HG02840 (cell line): ENCODE measurements at regions not wholly inside any gene's neighbourhood (a gene's known extent, or its start where the extent isn't known, plus 50 kb on each side); places are given as distances from the start of the nearest gene placed in this dataset.

Experiments used
- ATAC-seq: cut with Tn5 transposase; IDR thresholded peaks from one replicate; pipeline ENCODE4 v1.9.1; 2021; ENCODE audit warnings: mild to moderate bottlenecking, moderate library complexity, moderate number of reproducible peaks; ENCODE audit not compliant: unreplicated experiment, low FRiP score

DNA sequence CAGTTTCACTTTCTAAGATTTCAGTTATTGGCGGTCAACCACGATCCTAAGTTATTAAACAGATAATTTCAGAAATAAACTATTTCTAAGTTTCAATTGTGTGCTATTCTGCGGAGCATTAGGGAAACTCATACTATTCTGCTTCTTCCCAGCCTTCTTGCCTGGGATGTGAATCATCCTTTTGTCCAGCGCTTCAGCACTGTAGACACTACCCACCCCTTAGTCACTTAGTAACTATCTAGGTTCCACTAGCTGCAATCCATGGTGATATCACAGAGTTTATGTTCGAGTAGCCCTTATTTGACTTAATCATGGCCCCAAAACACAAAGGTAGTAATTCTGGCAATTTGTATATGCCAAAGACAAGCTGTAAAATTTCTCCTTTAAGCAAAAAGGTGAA is 279.9 kb upstream of the ADAMTS5 start:
- ATAC-seq, result no peak

GRCh38 chr21:27244776-27245175 is 277.9 kb upstream of the ADAMTS5 start:
- no peak for ATAC-seq

DNA sequence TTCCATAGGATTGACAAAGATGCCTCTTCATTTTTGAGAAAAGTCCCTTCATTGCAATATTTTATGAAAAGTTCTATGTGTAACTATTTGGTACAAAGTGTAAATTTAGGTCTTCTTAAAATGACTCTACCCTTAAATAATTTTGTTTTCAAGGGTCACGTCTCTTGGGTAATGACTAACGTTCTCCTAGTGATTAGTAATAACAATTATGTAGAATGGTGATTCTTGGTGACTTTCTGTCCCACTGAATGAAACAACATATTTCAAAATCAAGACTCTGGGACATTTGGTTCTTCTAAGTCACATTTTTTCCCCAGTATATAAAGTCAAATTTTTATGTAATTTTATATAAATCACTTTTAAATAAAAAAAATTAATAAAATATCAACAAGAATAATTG is 277.5 kb upstream of the ADAMTS5 start:
- ATAC-seq, result no peak

GRCh38 chr21:27240839-27241238 is 274.0 kb upstream of the ADAMTS5 start:
- no peak for ATAC-seq

GRCh38 chr21:27233514-27234115 is 266.7 kb upstream of the ADAMTS5 start:
- no peak for ATAC-seq

DNA sequence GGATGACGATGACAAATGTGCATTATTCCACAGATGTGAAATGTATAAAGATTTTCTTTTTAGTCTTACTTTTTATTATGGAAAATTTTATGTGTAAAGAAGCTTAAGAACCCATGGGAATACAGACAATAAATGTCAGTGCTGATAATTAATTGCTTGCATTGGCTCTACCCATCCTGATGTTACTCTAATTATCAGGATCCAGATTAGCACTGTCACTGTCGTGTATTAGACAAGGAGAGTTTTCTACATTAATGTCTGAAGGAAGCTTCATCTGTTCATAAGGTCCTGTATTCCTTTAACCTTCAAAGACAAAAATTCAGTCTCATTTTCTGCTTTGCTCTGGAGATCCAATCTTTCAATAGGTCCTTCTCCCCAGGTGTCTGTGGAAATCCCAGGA is 259.1 kb upstream of the ADAMTS5 start:
- ATAC-seq, result no peak

- ATAC-seq, result no peak
Measured at GRCh38 chr21:27225151-27225550, 258.3 kb upstream of the ADAMTS5 start.

DNA sequence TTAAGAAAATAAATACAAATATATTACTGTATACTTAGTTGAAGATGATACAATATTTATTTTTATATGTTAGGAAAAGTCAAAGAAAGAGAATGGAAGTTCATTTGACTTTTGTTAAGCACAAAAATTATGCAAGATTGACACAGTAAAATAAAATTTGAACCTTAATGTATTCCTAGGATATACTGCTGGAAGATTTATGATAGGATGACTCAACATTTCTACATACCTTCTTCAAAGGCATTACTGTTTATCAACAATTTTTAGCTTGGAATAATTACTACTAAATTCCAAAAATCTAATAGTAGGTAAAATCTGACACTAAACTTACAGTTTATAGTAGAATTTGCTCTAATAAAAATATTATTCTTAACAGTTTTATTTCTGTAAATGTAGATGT is 257.3 kb upstream of the ADAMTS5 start:
- ATAC-seq, result no peak

DNA sequence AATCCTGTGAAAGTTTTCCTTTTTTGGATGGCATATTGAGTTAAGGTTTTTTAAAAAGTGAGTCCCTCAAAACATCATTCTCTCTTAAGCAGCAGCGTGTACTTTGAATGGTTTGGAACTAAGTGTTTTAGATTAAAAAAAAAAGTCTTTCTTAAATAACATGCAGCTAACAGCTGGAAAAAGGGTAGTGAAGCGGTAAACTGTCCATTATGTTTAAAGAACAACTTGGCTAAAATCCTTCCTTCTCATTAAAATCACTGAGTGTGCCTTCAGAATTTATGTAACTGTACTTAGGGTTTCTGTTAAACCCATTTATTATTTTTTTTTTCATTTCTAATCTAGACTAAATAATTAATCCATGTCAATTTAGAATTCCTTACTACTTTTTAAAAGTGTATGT is 254.2 kb upstream of the ADAMTS5 start:
- no peak for ATAC-seq

DNA sequence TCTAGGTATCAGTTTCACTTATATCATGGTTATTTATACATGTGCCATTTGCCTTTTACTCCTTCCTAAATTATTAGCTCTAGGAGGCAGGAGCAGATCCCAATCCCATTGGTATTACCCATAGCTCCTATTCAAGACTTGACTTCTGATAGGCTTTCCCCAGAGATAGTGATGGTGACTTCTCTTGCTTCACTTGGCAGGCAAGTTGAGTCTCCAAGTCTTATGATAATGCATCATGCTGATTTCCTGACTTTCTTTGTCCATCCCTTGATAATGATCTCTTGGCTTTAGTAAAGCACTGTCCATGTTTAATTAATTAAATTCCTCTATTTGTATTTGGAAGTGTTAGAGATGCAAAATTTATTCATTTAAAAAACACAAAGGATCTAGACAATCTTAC is 253.5 kb upstream of the ADAMTS5 start:
- no peak for ATAC-seq

DNA sequence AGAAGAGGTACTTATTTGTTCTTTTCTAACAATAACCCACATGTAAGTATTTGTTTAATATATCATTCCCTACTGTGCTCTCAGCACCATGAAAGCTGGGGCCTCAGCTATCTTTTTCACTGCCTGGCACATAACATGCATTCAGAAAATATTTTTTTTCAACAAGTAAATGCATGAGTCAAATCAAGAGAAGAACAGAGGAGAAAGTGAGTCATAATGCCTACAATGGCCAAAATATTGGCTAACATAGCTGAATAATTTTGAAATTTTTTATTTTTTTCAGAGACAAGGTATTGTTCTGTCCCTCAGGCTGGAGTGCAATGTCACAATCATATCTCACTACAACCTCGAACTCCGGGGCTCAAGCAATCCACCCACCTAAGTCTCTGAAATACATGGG is 252.2 kb upstream of the ADAMTS5 start:
- no peak for ATAC-seq

DNA sequence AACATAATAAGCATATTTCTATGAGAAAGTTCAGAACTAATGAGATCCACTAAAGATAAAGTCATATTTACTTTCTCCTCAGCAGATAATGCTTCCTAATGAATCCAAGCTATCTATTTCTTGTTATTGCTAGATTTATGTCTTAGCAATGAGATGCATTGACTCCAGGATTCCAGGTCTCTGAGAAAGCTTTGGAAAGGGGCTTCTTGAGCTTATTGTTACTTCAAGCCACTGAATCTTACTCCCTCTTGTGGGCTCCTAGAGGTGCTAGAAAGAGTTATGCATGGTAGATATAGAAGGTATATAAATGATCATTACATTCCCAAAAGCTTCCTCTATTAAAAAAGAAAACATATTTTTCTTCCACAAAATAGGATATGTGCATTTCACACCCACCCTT is 246.4 kb upstream of the ADAMTS5 start:
- ATAC-seq, result no peak

- ATAC-seq, result no peak
Measured at GRCh38 chr21:27212441-27212840, 245.6 kb upstream of the ADAMTS5 start.

GRCh38 chr21:27209546-27209945 is 242.7 kb upstream of the ADAMTS5 start:
- no peak for ATAC-seq

- no peak for ATAC-seq
Measured at GRCh38 chr21:27206368-27206982, 239.6 kb upstream of the ADAMTS5 start.

DNA sequence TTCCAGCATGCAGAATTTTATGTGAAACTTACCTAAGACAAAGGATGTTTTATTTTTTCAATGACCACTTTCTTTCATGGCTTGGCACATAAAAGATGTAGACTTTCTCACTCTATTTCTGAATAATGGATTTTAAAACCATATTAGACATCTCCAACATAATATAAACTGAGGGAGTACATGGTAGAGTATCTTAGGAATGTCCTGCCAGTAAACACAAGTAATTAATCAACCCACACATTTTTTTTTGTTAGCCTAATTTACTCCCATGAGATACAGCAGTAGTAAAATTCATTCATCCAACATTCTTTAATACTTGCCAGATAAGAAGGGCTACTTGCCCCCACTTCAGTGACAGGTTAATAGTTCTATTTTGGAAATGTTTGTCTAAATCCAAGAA is 235.4 kb upstream of the ADAMTS5 start:
- no peak for ATAC-seq

DNA sequence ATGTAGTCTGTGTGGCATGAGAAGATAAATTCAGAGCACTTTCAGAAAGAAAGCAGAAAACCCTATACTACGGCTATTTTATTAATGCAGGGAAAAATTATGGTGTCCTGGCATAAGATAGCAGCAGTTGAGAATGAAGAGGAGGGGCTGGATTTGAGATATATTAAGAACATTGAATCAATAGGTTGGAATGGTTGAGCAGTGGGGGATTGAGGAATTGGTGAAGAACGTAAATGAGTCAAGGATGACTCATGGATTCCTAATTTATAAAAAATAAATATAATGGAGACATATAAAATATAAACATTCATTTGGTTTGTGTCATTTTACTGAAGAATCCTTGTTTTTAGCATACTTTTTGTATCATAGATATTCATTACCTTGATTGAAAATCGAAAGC is 234.3 kb upstream of the ADAMTS5 start:
- no peak for ATAC-seq

GRCh38 chr21:27196651-27197050 is 229.8 kb upstream of the ADAMTS5 start:
- no peak for ATAC-seq

GRCh38 chr21:27192281-27192949 is 225.5 kb upstream of the ADAMTS5 start:
- ATAC-seq, result no peak

- no peak for ATAC-seq
Measured at GRCh38 chr21:27190601-27191000, 223.7 kb upstream of the ADAMTS5 start.

DNA sequence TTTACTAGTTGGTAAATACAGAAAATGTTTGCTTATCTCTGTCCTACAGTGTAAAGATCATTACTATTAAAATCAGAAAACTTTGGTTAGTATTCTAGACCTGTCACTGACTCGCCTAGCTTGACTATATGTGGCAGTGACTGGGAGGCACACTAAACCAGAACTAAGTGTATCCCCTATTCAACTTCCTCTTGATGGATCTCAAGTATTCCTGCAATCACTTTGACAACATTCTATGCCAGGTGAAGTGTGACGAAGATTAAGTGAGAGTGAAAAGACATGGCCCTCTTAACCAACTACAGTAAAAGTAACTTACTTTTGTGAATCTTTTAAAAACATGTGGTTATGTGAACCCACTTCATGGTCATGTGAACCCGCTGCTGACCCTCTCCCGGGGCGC is 223.0 kb upstream of the ADAMTS5 start:
- no peak for ATAC-seq

GRCh38 chr21:27173053-27173452 is 206.2 kb upstream of the ADAMTS5 start:
- ATAC-seq, result no peak
